ENCODE measurements at regions not wholly inside any gene's neighbourhood (a gene's known extent, or its start where the extent isn't known, plus 50 kb on each side); places are given as distances from the start of the nearest gene placed in this dataset.

DNA sequence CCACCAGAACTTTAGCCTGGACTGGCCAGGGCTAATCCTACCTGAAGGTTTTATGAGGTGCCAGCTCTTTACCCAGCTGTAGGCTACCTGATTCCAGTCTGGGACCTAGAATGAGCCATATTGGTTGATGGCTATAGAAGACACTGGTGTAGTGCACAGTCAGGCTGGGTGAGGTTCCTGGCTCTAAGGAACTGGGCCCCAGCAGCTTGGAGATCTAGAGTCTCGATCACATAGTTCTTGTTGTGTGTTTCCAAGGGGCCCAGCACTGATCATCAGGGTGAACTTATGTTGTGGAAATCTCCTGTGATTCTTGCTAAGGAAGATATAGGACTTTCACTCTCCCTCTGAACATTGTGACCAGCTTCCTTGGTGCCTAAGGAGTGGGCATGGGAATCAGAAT, 236.3 kb downstream of the ZNF536 start:
- TF ChIP-seq, protein P1, sequence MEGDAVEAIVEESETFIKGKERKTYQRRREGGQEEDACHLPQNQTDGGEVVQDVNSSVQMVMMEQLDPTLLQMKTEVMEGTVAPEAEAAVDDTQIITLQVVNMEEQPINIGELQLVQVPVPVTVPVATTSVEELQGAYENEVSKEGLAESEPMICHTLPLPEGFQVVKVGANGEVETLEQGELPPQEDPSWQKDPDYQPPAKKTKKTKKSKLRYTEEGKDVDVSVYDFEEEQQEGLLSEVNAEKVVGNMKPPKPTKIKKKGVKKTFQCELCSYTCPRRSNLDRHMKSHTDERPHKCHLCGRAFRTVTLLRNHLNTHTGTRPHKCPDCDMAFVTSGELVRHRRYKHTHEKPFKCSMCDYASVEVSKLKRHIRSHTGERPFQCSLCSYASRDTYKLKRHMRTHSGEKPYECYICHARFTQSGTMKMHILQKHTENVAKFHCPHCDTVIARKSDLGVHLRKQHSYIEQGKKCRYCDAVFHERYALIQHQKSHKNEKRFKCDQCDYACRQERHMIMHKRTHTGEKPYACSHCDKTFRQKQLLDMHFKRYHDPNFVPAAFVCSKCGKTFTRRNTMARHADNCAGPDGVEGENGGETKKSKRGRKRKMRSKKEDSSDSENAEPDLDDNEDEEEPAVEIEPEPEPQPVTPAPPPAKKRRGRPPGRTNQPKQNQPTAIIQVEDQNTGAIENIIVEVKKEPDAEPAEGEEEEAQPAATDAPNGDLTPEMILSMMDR (IDR thresholded peaks at IDR 0.05): no peak
